Neural cell (in vitro differentiated cells): ENCODE measurements at regions not wholly inside any gene's neighbourhood (a gene's known extent, or its start where the extent isn't known, plus 50 kb on each side); places are given as distances from the start of the nearest gene placed in this dataset.
"Not testable (repeated sequence)": the region's sequence is repeated elsewhere in the genome, so short reads cannot be mapped to it uniquely, and the experiment has no call there.

Experiments
- H2AFZ ChIP-seq: fragments of 200-600, 300-800 bp; sonication (generic), shearing (Covaris generic); 2 replicates; pipeline ENCODE4 v1.6.0; 2014; ENCODE audit warnings: low read depth, mild to moderate bottlenecking, antibody characterized with exemption, low read length, moderate library complexity
- H3F3A ChIP-seq: fragments of 200-600 bp; shearing (Covaris generic); 2 replicates; pipeline ENCODE4 v1.6.1; 2016; ENCODE audit warnings: mild to moderate bottlenecking, moderate library complexity, mixed read lengths, antibody characterized with exemption, low read length; ENCODE audit not compliant: insufficient read depth, poor library complexity, severe bottlenecking
- H3K27ac ChIP-seq: fragments of 200-600, 300-800 bp; sonication (generic), shearing (Covaris generic); 2 replicates; pipeline ENCODE4 v1.5.1; 2014; ENCODE audit warnings: mild to moderate bottlenecking, low read length, moderate library complexity
- H3K27me3 ChIP-seq: fragments of 300-800, 200-600 bp; sonication (generic), shearing (Covaris generic); 2 replicates; pipeline ENCODE4 v1.6.0; 2014; ENCODE audit warnings: mild to moderate bottlenecking, low read depth, low read length, moderate library complexity; ENCODE audit not compliant: insufficient read depth
- H3K36me3 ChIP-seq: fragments of 300-800, 200-600 bp; sonication (generic), shearing (Covaris generic); 2 replicates; pipeline ENCODE4 v1.5.1; 2014; ENCODE audit warnings: mild to moderate bottlenecking, antibody characterized with exemption, low read length, moderate library complexity; ENCODE audit not compliant: insufficient read depth
- H3K4me2 ChIP-seq: fragments of 300-800, 200-600 bp; sonication (generic), shearing (Covaris generic); 2 replicates; pipeline ENCODE4 v1.6.0; 2014; ENCODE audit warnings: mild to moderate bottlenecking, low read length
- H3K4me3 ChIP-seq: fragments of 300-800, 200-600 bp; sonication (generic), shearing (Covaris generic); 2 replicates; pipeline ENCODE4 v1.5.1; 2014; ENCODE audit warnings: mild to moderate bottlenecking, low read length, moderate library complexity
- H3K79me2 ChIP-seq: fragments of 200-600 bp; shearing (Covaris generic); replicated peaks from 2 replicates; pipeline ENCODE4 v1.6.0; 2014; ENCODE audit warnings: mild to moderate bottlenecking, low read length, moderate library complexity; ENCODE audit not compliant: insufficient read depth
- H3K9ac ChIP-seq: fragments of 300-800, 200-600 bp; sonication (generic), shearing (Covaris generic); 2 replicates; pipeline ENCODE4 v1.6.1; 2016; ENCODE audit warnings: mild to moderate bottlenecking, low read length, mixed read lengths
- H3K9me2 ChIP-seq: fragments of 200-600 bp; shearing (Covaris generic); 2 replicates; pipeline ENCODE4 v1.6.1; 2016; ENCODE audit warnings: mild to moderate bottlenecking, low read length, mixed read lengths; ENCODE audit not compliant: insufficient read depth
- H3K9me3 ChIP-seq: fragments of 200-600, 300-800 bp; sonication (generic), shearing (Covaris generic); 2 replicates; pipeline ENCODE4 v1.6.1; 2016; ENCODE audit warnings: mild to moderate bottlenecking, mixed run types, low read length, moderate library complexity, mixed read lengths
- H4K20me1 ChIP-seq: fragments of 200-600 bp; shearing (Covaris generic); 2 replicates; pipeline ENCODE4 v1.6.1; 2016; ENCODE audit warnings: mild to moderate bottlenecking, mixed run types; ENCODE audit not compliant: insufficient read depth
- EP300 ChIP-seq: fragments of 450-650 bp; conservative IDR thresholded peaks from 2 replicates; pipeline ENCODE4 v1.6.1; 2014; ENCODE audit warnings: antibody characterized with exemption, mild to moderate bottlenecking, moderate library complexity; ENCODE audit not compliant: poor library complexity, severe bottlenecking
- EZH2 ChIP-seq: fragments of 200-600, 300-800 bp; shearing (Covaris generic), sonication (generic); IDR thresholded peaks from 2 replicates; pipeline ENCODE4 v1.6.1; 2014; ENCODE audit warnings: antibody characterized with exemption, low read length, borderline replicate concordance, mild to moderate bottlenecking; ENCODE audit not compliant: insufficient read depth, poor library complexity, severe bottlenecking
- MXI1 ChIP-seq: fragments of 450-650 bp; conservative IDR thresholded peaks from 2 replicates; pipeline ENCODE4 v1.6.1; 2014; ENCODE audit warnings: antibody characterized with exemption, mild to moderate bottlenecking; ENCODE audit not compliant: poor library complexity, severe bottlenecking
- POLR2AphosphoS5 ChIP-seq: IDR thresholded peaks from 2 replicates; pipeline ENCODE4 v1.6.1; 2012
- SMC3 ChIP-seq: fragments of 450-650 bp; conservative IDR thresholded peaks from 2 replicates; pipeline ENCODE4 v1.6.1; 2014; ENCODE audit warnings: antibody characterized with exemption, mild to moderate bottlenecking, moderate library complexity; ENCODE audit not compliant: poor library complexity
- TAF1 ChIP-seq: IDR thresholded peaks from 2 replicates; pipeline ENCODE4 v1.6.1; 2012; ENCODE audit warnings: low read depth
- TF ChIP-seq, protein P1 (sequence below): fragments of 450-650 bp; IDR thresholded peaks from 2 replicates; pipeline ENCODE4 v1.5.1; 2014; ENCODE audit warnings: antibody characterized with exemption, mild to moderate bottlenecking, moderate library complexity; ENCODE audit not compliant: poor library complexity, severe bottlenecking
- TF ChIP-seq, protein P2 (sequence below): IDR thresholded peaks from 2 replicates; pipeline ENCODE4 v1.6.1; 2012; ENCODE audit warnings: borderline replicate concordance

DNA sequence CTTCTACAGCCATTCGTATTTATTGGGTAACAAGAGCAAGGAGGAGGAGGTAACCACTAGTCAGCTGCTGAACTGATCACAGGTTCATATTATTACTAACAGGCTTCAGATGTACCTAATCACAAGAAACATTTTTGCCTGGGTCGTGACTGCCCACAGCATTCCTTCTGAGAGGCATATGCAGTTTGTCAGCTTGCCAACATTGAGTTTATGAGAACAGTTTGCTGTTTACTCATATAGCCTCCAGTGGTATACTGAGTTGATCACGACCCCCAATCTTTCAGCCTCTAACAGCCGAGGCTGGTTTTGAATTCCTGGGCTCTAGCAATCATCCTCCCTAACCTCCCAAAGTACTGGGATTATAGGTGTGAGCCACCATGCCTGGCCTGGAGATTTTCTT, 693.6 kb downstream of the TLE1 start:
- Histone ChIP-seq H3K9me3 (no peaks in the 10 kb centered on the region), H3K9ac (no peak overlapping the region), H4K20me1 (no peaks in the 10 kb centered on the region), H3K36me3 (no peaks in the 10 kb centered on the region), H3F3A (no peaks in the 10 kb centered on the region), H3K4me2 (no peak overlapping the region), H3K27me3 (no peaks in the 10 kb centered on the region), H3K79me2 (no peaks in the 10 kb centered on the region), H3K9me2 (no peaks in the 10 kb centered on the region), H3K27ac (no peak overlapping the region), H2AFZ (no peak overlapping the region), H3K4me3 (no peak overlapping the region)
- TF ChIP-seq SMC3 (no peak), TAF1 (no peak), EZH2 (no peak), MXI1 (no peak), EP300 (no peak), POLR2AphosphoS5 (no peak)
- TF ChIP-seq, protein P1, sequence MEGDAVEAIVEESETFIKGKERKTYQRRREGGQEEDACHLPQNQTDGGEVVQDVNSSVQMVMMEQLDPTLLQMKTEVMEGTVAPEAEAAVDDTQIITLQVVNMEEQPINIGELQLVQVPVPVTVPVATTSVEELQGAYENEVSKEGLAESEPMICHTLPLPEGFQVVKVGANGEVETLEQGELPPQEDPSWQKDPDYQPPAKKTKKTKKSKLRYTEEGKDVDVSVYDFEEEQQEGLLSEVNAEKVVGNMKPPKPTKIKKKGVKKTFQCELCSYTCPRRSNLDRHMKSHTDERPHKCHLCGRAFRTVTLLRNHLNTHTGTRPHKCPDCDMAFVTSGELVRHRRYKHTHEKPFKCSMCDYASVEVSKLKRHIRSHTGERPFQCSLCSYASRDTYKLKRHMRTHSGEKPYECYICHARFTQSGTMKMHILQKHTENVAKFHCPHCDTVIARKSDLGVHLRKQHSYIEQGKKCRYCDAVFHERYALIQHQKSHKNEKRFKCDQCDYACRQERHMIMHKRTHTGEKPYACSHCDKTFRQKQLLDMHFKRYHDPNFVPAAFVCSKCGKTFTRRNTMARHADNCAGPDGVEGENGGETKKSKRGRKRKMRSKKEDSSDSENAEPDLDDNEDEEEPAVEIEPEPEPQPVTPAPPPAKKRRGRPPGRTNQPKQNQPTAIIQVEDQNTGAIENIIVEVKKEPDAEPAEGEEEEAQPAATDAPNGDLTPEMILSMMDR, result no peak
- TF ChIP-seq, protein P2, sequence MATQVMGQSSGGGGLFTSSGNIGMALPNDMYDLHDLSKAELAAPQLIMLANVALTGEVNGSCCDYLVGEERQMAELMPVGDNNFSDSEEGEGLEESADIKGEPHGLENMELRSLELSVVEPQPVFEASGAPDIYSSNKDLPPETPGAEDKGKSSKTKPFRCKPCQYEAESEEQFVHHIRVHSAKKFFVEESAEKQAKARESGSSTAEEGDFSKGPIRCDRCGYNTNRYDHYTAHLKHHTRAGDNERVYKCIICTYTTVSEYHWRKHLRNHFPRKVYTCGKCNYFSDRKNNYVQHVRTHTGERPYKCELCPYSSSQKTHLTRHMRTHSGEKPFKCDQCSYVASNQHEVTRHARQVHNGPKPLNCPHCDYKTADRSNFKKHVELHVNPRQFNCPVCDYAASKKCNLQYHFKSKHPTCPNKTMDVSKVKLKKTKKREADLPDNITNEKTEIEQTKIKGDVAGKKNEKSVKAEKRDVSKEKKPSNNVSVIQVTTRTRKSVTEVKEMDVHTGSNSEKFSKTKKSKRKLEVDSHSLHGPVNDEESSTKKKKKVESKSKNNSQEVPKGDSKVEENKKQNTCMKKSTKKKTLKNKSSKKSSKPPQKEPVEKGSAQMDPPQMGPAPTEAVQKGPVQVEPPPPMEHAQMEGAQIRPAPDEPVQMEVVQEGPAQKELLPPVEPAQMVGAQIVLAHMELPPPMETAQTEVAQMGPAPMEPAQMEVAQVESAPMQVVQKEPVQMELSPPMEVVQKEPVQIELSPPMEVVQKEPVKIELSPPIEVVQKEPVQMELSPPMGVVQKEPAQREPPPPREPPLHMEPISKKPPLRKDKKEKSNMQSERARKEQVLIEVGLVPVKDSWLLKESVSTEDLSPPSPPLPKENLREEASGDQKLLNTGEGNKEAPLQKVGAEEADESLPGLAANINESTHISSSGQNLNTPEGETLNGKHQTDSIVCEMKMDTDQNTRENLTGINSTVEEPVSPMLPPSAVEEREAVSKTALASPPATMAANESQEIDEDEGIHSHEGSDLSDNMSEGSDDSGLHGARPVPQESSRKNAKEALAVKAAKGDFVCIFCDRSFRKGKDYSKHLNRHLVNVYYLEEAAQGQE, result no peak

DNA sequence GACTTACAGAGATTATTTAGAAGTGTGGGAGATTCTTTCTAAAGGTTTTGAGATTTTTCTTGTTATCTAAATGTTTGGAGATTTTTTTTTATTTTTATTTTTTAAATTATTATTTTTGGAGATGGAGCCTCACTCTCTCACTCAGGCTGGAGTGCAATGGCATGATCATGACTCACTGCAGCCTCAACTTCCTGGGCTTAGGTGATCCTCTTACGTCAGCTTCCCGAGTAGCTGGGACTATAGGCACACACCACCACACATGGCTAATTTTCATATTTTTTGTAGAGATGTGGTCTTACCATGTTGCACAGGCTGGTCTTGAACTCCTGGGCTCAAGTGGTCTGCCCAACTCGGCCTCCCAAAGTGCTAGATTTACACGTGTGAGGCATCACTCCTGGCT, 694.5 kb downstream of the TLE1 start:
- Histone ChIP-seq H3K4me3 (no peak overlapping the region), H4K20me1 (no peaks in the 10 kb centered on the region), H3K4me2 (no peak overlapping the region), H3K9me2 (no peaks in the 10 kb centered on the region), H3K9ac (no peak overlapping the region), H2AFZ (no peak overlapping the region), H3K27me3 (no peaks in the 10 kb centered on the region), H3K79me2 (no peaks in the 10 kb centered on the region), H3K27ac (no peak overlapping the region), H3K9me3 (no peaks in the 10 kb centered on the region), H3K36me3 (no peaks in the 10 kb centered on the region), H3F3A (no peaks in the 10 kb centered on the region)
- TF ChIP-seq SMC3 (no peak), TAF1 (no peak)
- TF ChIP-seq, protein P2, result no peak

DNA sequence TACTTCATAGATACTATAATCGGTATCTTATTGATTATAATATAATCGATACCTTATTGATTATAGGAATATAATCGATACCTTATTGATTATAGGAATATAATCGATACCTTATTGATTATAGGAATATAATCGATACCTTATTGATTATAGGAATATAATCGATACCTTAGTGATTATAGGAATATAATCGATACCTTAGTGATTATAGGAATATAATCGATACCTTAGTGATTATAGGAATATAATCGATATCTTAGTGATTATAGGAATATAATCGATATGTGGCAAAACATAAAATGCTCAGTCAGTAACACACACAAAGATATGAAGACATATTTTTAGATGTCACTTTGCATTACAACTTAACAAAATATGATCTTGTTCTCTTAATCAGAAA, 703.8 kb downstream of the TLE1 start:
- H3K27ac ChIP-seq, H3K9me3 ChIP-seq, H3K9me2 ChIP-seq, H3F3A ChIP-seq, H3K9ac ChIP-seq, H3K79me2 ChIP-seq, H4K20me1 ChIP-seq, H2AFZ ChIP-seq, H3K36me3 ChIP-seq, H3K4me2 ChIP-seq, H3K27me3 ChIP-seq, H3K4me3 ChIP-seq: not testable (repeated sequence)
